ENCODE measurements at regions not wholly inside any gene's neighbourhood (a gene's known extent, or its start where the extent isn't known, plus 50 kb on each side); places are given as distances from the start of the nearest gene placed in this dataset.

GRCh38 chr12:107457362-107457935 is 228.2 kb upstream of the PWP1 start:
- TF ChIP-seq CTCF (IDR thresholded peaks at IDR 0.05): no peak
- TF ChIP-seq POLR2A (IDR thresholded peaks at IDR 0.05): no peak

Measured in Peyer's patch (tissue), 4 donors.